ENCODE measurements at regions not wholly inside any gene's neighbourhood (a gene's known extent, or its start where the extent isn't known, plus 50 kb on each side); places are given as distances from the start of the nearest gene placed in this dataset.

DNA sequence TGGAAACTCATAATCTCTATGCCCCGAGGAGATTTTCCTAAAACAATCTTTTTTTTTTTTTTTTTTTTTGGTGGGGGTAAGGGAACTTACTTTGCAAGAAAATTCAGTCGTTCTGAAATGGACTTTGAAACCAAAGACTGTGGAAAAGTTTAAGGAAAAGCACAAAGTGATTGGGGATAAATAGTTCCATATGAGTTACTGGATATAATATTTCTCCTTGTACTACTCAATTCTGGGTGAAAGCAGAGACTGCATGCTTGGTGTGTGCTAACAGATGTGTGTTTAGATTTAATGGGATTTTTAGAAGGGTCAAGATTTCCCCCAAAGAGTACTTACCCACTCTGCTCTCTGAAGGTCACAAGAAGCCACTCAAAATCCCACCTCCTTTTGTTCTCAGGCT, 204.9 kb upstream of the USP24 start:
- TF ChIP-seq POLR2AphosphoS5 (IDR thresholded peaks at IDR 0.05; ENCODE audit: low read depth) (no peak), SPI1 (IDR thresholded peaks at IDR 0.05; ENCODE audit: borderline replicate concordance, low read depth) (no peak), GABPA (IDR thresholded peaks at IDR 0.05; ENCODE audit: low read depth) (no peak)
- TF ChIP-seq, protein P1, sequence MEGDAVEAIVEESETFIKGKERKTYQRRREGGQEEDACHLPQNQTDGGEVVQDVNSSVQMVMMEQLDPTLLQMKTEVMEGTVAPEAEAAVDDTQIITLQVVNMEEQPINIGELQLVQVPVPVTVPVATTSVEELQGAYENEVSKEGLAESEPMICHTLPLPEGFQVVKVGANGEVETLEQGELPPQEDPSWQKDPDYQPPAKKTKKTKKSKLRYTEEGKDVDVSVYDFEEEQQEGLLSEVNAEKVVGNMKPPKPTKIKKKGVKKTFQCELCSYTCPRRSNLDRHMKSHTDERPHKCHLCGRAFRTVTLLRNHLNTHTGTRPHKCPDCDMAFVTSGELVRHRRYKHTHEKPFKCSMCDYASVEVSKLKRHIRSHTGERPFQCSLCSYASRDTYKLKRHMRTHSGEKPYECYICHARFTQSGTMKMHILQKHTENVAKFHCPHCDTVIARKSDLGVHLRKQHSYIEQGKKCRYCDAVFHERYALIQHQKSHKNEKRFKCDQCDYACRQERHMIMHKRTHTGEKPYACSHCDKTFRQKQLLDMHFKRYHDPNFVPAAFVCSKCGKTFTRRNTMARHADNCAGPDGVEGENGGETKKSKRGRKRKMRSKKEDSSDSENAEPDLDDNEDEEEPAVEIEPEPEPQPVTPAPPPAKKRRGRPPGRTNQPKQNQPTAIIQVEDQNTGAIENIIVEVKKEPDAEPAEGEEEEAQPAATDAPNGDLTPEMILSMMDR (IDR thresholded peaks at IDR 0.05; ENCODE audit: insufficient read depth, low read length), result no peak
- TF ChIP-seq, protein P2, sequence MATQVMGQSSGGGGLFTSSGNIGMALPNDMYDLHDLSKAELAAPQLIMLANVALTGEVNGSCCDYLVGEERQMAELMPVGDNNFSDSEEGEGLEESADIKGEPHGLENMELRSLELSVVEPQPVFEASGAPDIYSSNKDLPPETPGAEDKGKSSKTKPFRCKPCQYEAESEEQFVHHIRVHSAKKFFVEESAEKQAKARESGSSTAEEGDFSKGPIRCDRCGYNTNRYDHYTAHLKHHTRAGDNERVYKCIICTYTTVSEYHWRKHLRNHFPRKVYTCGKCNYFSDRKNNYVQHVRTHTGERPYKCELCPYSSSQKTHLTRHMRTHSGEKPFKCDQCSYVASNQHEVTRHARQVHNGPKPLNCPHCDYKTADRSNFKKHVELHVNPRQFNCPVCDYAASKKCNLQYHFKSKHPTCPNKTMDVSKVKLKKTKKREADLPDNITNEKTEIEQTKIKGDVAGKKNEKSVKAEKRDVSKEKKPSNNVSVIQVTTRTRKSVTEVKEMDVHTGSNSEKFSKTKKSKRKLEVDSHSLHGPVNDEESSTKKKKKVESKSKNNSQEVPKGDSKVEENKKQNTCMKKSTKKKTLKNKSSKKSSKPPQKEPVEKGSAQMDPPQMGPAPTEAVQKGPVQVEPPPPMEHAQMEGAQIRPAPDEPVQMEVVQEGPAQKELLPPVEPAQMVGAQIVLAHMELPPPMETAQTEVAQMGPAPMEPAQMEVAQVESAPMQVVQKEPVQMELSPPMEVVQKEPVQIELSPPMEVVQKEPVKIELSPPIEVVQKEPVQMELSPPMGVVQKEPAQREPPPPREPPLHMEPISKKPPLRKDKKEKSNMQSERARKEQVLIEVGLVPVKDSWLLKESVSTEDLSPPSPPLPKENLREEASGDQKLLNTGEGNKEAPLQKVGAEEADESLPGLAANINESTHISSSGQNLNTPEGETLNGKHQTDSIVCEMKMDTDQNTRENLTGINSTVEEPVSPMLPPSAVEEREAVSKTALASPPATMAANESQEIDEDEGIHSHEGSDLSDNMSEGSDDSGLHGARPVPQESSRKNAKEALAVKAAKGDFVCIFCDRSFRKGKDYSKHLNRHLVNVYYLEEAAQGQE (IDR thresholded peaks at IDR 0.05; ENCODE audit: insufficient replicate concordance, low read depth), result no peak
- Histone ChIP-seq H3K27me3 (ENCODE audit: insufficient read depth, poor library complexity, severe bottlenecking) (no peaks in the 10 kb centered on the region), H3K4me3 (replicated peaks; ENCODE audit: insufficient read depth, low read length) (no peak overlapping the region), H3K27ac (replicated peaks) (no peak overlapping the region)
- DNase-seq (ENCODE audit: low read depth in 1 of 2, low spot score in 1 of 2), result no peak

DNA sequence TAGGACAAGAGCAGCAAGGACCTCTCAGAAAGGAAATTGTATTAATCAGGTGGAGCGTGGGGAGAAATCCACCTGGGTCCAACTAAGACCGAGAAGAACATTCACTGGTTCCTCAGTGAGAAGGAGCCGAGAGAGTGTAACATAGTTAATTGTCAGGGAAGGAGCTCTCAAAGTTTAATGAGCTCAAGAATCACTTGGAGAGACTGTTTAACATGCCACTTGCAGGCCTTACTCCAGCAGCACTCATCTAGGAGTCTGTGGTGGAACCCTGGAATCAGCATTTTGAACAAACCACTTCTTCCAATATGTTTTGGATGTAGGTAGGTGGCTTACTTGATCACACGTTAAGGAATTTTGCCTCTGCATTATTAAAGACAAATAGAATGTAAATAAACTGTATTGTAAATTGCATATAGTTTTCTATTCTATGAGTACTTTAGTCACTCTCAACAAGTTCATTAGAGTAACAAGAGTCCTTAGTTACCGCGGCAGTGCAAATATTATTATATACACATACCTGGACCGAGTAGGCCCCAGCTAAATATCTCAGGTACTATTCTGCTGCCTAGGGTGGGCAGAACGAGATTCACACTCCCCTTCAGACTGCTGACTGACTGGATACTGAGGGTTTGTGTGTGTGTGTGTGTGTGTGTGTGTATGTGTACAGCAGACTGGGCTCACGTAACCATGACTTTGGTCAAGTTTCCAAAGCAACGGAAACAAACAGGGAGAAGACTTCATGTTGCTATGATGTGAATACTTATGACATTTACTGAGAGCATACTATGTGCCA, 203.2 kb upstream of the USP24 start:
- no peak overlapping the region for H3K27ac ChIP-seq (replicated peaks)
- no peak overlapping the region for H3K4me3 ChIP-seq (replicated peaks; ENCODE audit: insufficient read depth, low read length)
- no peak for TF ChIP-seq SPI1 (IDR thresholded peaks at IDR 0.05; ENCODE audit: borderline replicate concordance, low read depth)
- TF ChIP-seq, protein P2 (IDR thresholded peaks at IDR 0.05; ENCODE audit: insufficient replicate concordance, low read depth), result no peak
- no peak for TF ChIP-seq GABPA (IDR thresholded peaks at IDR 0.05; ENCODE audit: low read depth)
- TF ChIP-seq POLR2AphosphoS5 (IDR thresholded peaks at IDR 0.05; ENCODE audit: low read depth), result no peak
- no peaks in the 10 kb centered on the region for H3K27me3 ChIP-seq (ENCODE audit: insufficient read depth, poor library complexity, severe bottlenecking)
- no peak for DNase-seq (ENCODE audit: low read depth in 1 of 2, low spot score in 1 of 2)

DNA sequence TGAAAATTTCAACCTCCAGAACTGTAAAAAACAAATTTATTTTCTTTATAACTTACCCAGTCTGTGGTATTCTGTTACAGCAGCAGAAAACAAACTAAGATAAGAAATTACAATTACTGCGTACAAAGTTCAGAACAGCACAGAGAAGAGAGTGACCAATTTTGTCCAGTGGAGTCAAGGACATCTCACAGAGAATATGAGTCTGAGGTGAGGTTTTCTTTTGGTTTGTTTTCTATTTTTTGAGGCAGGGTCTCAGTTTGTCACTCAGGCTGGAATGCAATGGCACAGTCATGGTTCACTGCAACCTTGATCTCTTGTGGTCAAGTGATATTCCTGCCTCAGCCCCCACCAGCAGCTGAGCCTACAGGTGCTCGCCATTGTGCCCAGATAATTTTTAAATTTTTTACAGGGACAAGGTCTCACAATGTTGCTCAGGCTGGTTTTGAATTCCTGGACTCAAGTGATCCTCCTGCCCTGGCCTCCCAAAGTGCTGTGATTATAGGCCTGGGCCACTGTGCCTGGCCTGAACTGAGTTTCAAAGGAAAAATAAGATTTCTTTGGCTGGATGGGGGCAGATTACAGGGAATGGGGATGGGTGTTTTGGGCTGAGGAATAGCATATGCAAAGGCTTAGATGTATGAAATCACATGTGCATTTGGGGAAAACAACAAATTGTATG, 201.1 kb upstream of the USP24 start:
- TF ChIP-seq SPI1 (IDR thresholded peaks at IDR 0.05; ENCODE audit: borderline replicate concordance, low read depth) (no peak), GABPA (IDR thresholded peaks at IDR 0.05; ENCODE audit: low read depth) (no peak), POLR2AphosphoS5 (IDR thresholded peaks at IDR 0.05; ENCODE audit: low read depth) (no peak)
- TF ChIP-seq, protein P1 (IDR thresholded peaks at IDR 0.05; ENCODE audit: insufficient read depth, low read length), result no peak
- TF ChIP-seq, protein P2 (IDR thresholded peaks at IDR 0.05; ENCODE audit: insufficient replicate concordance, low read depth), result no peak
- no peak for DNase-seq (ENCODE audit: low read depth in 1 of 2, low spot score in 1 of 2)
- no peaks in the 10 kb centered on the region for H3K27me3 ChIP-seq (ENCODE audit: insufficient read depth, poor library complexity, severe bottlenecking)

More for the DNA sequence above, 201.1 kb upstream of the USP24 start:
- no peak overlapping the region for H3K27ac ChIP-seq (replicated peaks)
- no peak overlapping the region for H3K4me3 ChIP-seq (replicated peaks; ENCODE audit: insufficient read depth, low read length)
